ENCODE measurements at regions not wholly inside any gene's neighbourhood (a gene's known extent, or its start where the extent isn't known, plus 50 kb on each side); places are given as distances from the start of the nearest gene placed in this dataset.

DNA sequence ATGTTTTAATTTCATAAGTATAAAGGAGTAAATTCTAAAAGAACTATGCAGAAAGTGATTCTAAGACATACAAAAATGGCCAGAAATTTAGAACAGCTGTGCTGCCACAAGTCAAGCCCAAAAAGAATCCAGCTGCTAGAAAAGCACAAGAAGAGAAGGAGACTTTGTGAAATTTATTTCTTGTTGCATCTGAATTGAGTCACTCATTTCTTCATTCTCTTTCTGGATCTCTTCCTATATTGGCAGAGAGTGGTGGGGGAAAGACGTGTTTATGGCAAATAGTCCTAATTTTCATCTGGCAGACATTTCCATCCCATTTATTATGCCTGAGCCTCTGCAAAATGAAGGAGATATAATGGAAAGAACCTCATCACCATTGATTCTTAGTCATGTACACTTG, 139.6 kb upstream of the CTTNBP2NL start:
- TF ChIP-seq, protein P1, sequence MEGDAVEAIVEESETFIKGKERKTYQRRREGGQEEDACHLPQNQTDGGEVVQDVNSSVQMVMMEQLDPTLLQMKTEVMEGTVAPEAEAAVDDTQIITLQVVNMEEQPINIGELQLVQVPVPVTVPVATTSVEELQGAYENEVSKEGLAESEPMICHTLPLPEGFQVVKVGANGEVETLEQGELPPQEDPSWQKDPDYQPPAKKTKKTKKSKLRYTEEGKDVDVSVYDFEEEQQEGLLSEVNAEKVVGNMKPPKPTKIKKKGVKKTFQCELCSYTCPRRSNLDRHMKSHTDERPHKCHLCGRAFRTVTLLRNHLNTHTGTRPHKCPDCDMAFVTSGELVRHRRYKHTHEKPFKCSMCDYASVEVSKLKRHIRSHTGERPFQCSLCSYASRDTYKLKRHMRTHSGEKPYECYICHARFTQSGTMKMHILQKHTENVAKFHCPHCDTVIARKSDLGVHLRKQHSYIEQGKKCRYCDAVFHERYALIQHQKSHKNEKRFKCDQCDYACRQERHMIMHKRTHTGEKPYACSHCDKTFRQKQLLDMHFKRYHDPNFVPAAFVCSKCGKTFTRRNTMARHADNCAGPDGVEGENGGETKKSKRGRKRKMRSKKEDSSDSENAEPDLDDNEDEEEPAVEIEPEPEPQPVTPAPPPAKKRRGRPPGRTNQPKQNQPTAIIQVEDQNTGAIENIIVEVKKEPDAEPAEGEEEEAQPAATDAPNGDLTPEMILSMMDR (IDR thresholded peaks at IDR 0.05; ENCODE audit: low read length) = no peak
- no peak for TF ChIP-seq EZH2 (IDR thresholded peaks at IDR 0.05; ENCODE audit: borderline replicate concordance, low read length)
